Peyer's patch (tissue), 4 donors: ENCODE measurements at regions not wholly inside any gene's neighbourhood (a gene's known extent, or its start where the extent isn't known, plus 50 kb on each side); places are given as distances from the start of the nearest gene placed in this dataset.

Experiments used
- POLR2A ChIP-seq, 2 donors: fragments of 450-650 bp; IDR thresholded peaks; one replicate each; pipeline ENCODE4 v1.5.1; 2017; ENCODE audit warnings: antibody characterized with exemption in 2 of 2, mild to moderate bottlenecking in 2 of 2, moderate library complexity in 2 of 2
- TF ChIP-seq, protein P1 (sequence below), 6 experiments: fragments of 450-650 bp in 4 of 6; fragments of 200-600 bp in 2 of 6; sonication (generic) in 1 of 6; IDR thresholded peaks; one replicate each; pipeline ENCODE4 v1.5.1; 2017 to 2019; ENCODE audit warnings: antibody characterized with exemption in 6 of 6, mild to moderate bottlenecking in 3 of 6, moderate library complexity in 1 of 6

DNA sequence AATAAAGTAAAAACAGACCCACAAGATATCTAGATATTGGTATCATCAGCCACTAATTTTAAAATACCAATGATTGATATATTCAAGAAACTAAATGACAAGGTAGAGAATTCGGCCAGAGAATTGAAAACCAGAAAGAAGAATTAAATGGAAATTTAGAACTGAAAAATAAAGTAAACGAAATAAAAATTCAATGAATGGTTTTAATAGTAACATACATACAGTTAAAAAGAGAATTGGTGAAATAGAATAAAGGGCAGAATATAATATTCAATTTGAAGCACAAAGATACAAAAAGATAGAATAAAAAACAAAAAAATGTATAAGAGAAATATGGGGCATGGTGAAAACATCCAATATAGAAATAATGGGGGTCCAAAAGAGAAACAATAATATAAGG is 64.0 kb upstream of the GUCA2B start:
- TF ChIP-seq, protein P1, sequence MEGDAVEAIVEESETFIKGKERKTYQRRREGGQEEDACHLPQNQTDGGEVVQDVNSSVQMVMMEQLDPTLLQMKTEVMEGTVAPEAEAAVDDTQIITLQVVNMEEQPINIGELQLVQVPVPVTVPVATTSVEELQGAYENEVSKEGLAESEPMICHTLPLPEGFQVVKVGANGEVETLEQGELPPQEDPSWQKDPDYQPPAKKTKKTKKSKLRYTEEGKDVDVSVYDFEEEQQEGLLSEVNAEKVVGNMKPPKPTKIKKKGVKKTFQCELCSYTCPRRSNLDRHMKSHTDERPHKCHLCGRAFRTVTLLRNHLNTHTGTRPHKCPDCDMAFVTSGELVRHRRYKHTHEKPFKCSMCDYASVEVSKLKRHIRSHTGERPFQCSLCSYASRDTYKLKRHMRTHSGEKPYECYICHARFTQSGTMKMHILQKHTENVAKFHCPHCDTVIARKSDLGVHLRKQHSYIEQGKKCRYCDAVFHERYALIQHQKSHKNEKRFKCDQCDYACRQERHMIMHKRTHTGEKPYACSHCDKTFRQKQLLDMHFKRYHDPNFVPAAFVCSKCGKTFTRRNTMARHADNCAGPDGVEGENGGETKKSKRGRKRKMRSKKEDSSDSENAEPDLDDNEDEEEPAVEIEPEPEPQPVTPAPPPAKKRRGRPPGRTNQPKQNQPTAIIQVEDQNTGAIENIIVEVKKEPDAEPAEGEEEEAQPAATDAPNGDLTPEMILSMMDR (IDR thresholded peaks at IDR 0.05): no peak
- TF ChIP-seq POLR2A (IDR thresholded peaks at IDR 0.05): no peak
